C4-2B (cell line): ENCODE measurements at regions not wholly inside any gene's neighbourhood (a gene's known extent, or its start where the extent isn't known, plus 50 kb on each side); places are given as distances from the start of the nearest gene placed in this dataset.

ENCODE experiments used
- H3K27ac ChIP-seq: fragments of 450-650 bp; 2 replicates; pipeline ENCODE4 v1.5.1; 2017
- CTCF ChIP-seq: fragments of 450-650 bp; conservative IDR thresholded peaks from 2 replicates; pipeline ENCODE4 v1.5.1; 2017; ENCODE audit warnings: mild to moderate bottlenecking
- ZFX ChIP-seq: fragments of 450-650 bp; IDR thresholded peaks from 2 replicates; pipeline ENCODE4 v1.6.1; 2017

GRCh38 chr6:165012183-165012582 lies 297.2 kb downstream of the C6orf118 start:
- H3K27ac ChIP-seq, result no peak overlapping the region
- TF ChIP-seq CTCF, result no peak
- TF ChIP-seq ZFX, result no peak

- TF ChIP-seq CTCF, result no peak
- no peak for TF ChIP-seq ZFX
- H3K27ac ChIP-seq, result no peak overlapping the region
Observed at GRCh38 chr6:165010556-165011535, 298.6 kb downstream of the C6orf118 start.

- TF ChIP-seq ZFX, result no peak
- TF ChIP-seq CTCF, result no peak
- H3K27ac ChIP-seq, result no peak overlapping the region
Observed at GRCh38 chr6:165008971-165009370, 300.4 kb downstream of the C6orf118 start.

GRCh38 chr6:165002866-165003265 lies 306.5 kb downstream of the C6orf118 start:
- TF ChIP-seq ZFX (no peak), CTCF (no peak; the same call in 1 of the 2 replicates)
- no peak overlapping the region for H3K27ac ChIP-seq

- TF ChIP-seq CTCF (no peak), ZFX (no peak)
- no peak overlapping the region for H3K27ac ChIP-seq
Observed at GRCh38 chr6:165002358-165002757, 307.0 kb downstream of the C6orf118 start.

GRCh38 chr6:165001502-165002157 lies 307.8 kb downstream of the C6orf118 start:
- no peak overlapping the region for H3K27ac ChIP-seq
- TF ChIP-seq ZFX (no peak), CTCF (no peak)

- no peak overlapping the region for H3K27ac ChIP-seq
Observed at GRCh38 chr6:164998297-164998696, 311.1 kb downstream of the C6orf118 start.

More at GRCh38 chr6:164998297-164998696, 311.1 kb downstream of the C6orf118 start:
- TF ChIP-seq CTCF (no peak), ZFX (no peak)
